IMR-90 (cell line): ENCODE measurements at regions not wholly inside any gene's neighbourhood (a gene's known extent, or its start where the extent isn't known, plus 50 kb on each side); places are given as distances from the start of the nearest gene placed in this dataset.

Experiments used
- ELK1 ChIP-seq: fragments of 150-350 bp; IDR thresholded peaks from 2 replicates; pipeline ENCODE4 v1.6.1; 2016; ENCODE audit warnings: low read depth, mild to moderate bottlenecking, low read length, moderate library complexity, borderline replicate concordance
- MAFK ChIP-seq: IDR thresholded peaks from 2 replicates; pipeline ENCODE4 v1.6.1; 2012; ENCODE audit warnings: low read depth, low read length, improper control_type of control experiment

GRCh38 chr2:37862620-37863019 is 62.5 kb upstream of the RMDN2 start:
- TF ChIP-seq MAFK (no peak), ELK1 (no peak)
